H1 (cell line): ENCODE measurements at regions not wholly inside any gene's neighbourhood (a gene's known extent, or its start where the extent isn't known, plus 50 kb on each side); places are given as distances from the start of the nearest gene placed in this dataset.

Experiments used
- CTCF ChIA-PET: fragments of 300-600 bp; sonication (Branson Sonifier 250); formaldehyde crosslinking; loops from one replicate; lab custom pipeline; 2021; ENCODE audit not compliant: partially characterized antibody; lab: Charles Lee
- POLR2A ChIA-PET: fragments of 300-600 bp; sonication (Branson Sonifier 250); formaldehyde crosslinking; loops from one replicate; lab custom pipeline; 2021; ENCODE audit warnings: inconsistent platforms; ENCODE audit not compliant: partially characterized antibody; lab: Charles Lee
- DNase-seq, 2 experiments: peaks; one replicate each; pipeline versions ENCODE4 v3.0.0 to v3.0.0-alpha.2; 2010 to 2022; ENCODE audit warnings: low spot score in 2 of 2, low read depth in 1 of 2, mixed read lengths in 1 of 2
- FAIRE-seq: peaks from 2 replicates; lab custom pipeline; 2011; peaks lifted over from hg19 to GRCh38; lab: Jason Lieb, UNC
- H2AFZ ChIP-seq: 2 replicates; pipeline ENCODE4 v1.8.1; 2012; ENCODE audit warnings: low read length, inconsistent platforms
- H2AK5ac ChIP-seq: 2 replicates; pipeline ENCODE4 v1.6.1; 2013; ENCODE audit warnings: low read depth, low read length
- H2BK120ac ChIP-seq: replicated peaks from 2 replicates; pipeline ENCODE3; 2013; ENCODE audit warnings: low read depth, low read length, inconsistent platforms
- H2BK12ac ChIP-seq: 2 replicates; pipeline ENCODE4 v1.6.1; 2013; ENCODE audit warnings: low read depth, low read length
- H2BK15ac ChIP-seq: 2 replicates; pipeline ENCODE4 v1.6.1; 2013; ENCODE audit warnings: low read length
- H2BK20ac ChIP-seq: 2 replicates; pipeline ENCODE4 v1.6.1; 2013; ENCODE audit warnings: low read length
- H2BK5ac ChIP-seq: 2 replicates; pipeline ENCODE4 v1.6.1; 2013; ENCODE audit warnings: low read depth, low read length
- H3K14ac ChIP-seq: 2 replicates; pipeline ENCODE4 v1.6.1; 2013; ENCODE audit warnings: inconsistent platforms; ENCODE audit not compliant: insufficient read length
- H3K18ac ChIP-seq: 2 replicates; pipeline ENCODE4 v1.6.1; 2013; ENCODE audit warnings: low read length; ENCODE audit errors: extremely low read depth
- H3K23ac ChIP-seq: 2 replicates; pipeline ENCODE4 v1.6.1; 2013; ENCODE audit warnings: inconsistent platforms; ENCODE audit not compliant: insufficient read length
- H3K23me2 ChIP-seq: 2 replicates; pipeline ENCODE4 v1.6.1; 2013; ENCODE audit warnings: low read depth, low read length
- H3K27ac ChIP-seq: 2 replicates; pipeline ENCODE4 v1.6.1; 2011; ENCODE audit warnings: low read depth, low read length, inconsistent platforms
- H3K27me3 ChIP-seq, 4 experiments: replicated peaks in 1 of 4; 1 replicate in 1 of 4; 2 replicates in 3 of 4; pipeline versions ENCODE4 v1.6.1 to v1.8.1; 2011 to 2013; ENCODE audit warnings: low read length in 3 of 4, mild to moderate bottlenecking in 3 of 4, inconsistent platforms in 2 of 4, mixed read lengths in 2 of 4, moderate library complexity in 1 of 4; ENCODE audit not compliant: control insufficient read depth in 3 of 4, insufficient read depth in 3 of 4; ENCODE audit errors: extremely low read depth in 1 of 4
- H3K36me3 ChIP-seq, 4 experiments: 2 replicates each; pipeline versions ENCODE4 v1.6.1 to v1.8.1; 2011 to 2013; ENCODE audit warnings: mild to moderate bottlenecking in 4 of 4, low read length in 3 of 4, moderate library complexity in 2 of 4, control low read depth in 1 of 4, inconsistent platforms in 1 of 4; ENCODE audit not compliant: insufficient read depth in 4 of 4, control insufficient read depth in 2 of 4
- H3K4ac ChIP-seq: replicated peaks from 2 replicates; pipeline ENCODE3; 2013; ENCODE audit warnings: low read length, low read depth, mixed read lengths, inconsistent platforms; ENCODE audit not compliant: insufficient read length
- H3K4me1 ChIP-seq, 4 experiments: replicated peaks in 1 of 4; 1 replicate in 1 of 4; 2 replicates in 3 of 4; pipeline versions ENCODE4 v1.6.1 to v1.8.1; 2011 to 2013; ENCODE audit warnings: low read length in 3 of 4, inconsistent platforms in 2 of 4, mixed read lengths in 1 of 4; ENCODE audit not compliant: insufficient read depth in 4 of 4, control insufficient read depth in 3 of 4
- H3K4me2 ChIP-seq, 2 experiments: 2 replicates each; pipeline versions ENCODE4 v1.6.1 to v1.8.1; 2011 to 2013; ENCODE audit warnings: low read depth in 2 of 2, low read length in 2 of 2, control low read depth in 1 of 2, inconsistent platforms in 1 of 2, mild to moderate bottlenecking in 1 of 2; ENCODE audit not compliant: insufficient read depth in 1 of 2
- H3K4me3 ChIP-seq, 4 experiments: fragments of 200-600, 300-600 bp in 1 of 4; sonication (generic), shearing (Covaris generic), sonication (Bioruptor Twin) in 1 of 4; 2 replicates each; pipeline versions ENCODE4 v1.5.1 to v1.8.1; 2011 to 2016; ENCODE audit warnings: low read length in 4 of 4, low read depth in 3 of 4, control low read depth in 2 of 4, inconsistent platforms in 2 of 4, mild to moderate bottlenecking in 2 of 4, mixed read lengths in 1 of 4, moderate library complexity in 1 of 4; ENCODE audit not compliant: insufficient read depth in 2 of 4; ENCODE audit errors: extremely low read depth in 1 of 4
- H3K56ac ChIP-seq: replicated peaks from 2 replicates; pipeline ENCODE3; 2013; ENCODE audit warnings: low read depth, mild to moderate bottlenecking, mixed read lengths, low read length, inconsistent platforms; ENCODE audit not compliant: insufficient read length
- H3K79me1 ChIP-seq: 2 replicates; pipeline ENCODE4 v1.6.1; 2013; ENCODE audit warnings: low read depth, low read length, control low read depth
- H3K79me2 ChIP-seq, 2 experiments: 2 replicates each; pipeline versions ENCODE4 v1.6.1 to v1.8.1; 2012 to 2013; ENCODE audit warnings: low read length in 2 of 2, mild to moderate bottlenecking in 2 of 2, inconsistent platforms in 1 of 2; ENCODE audit not compliant: insufficient read depth in 2 of 2, control insufficient read depth in 1 of 2
- H3K9ac ChIP-seq, 4 experiments: replicated peaks in 1 of 4; 1 replicate in 1 of 4; 2 replicates in 3 of 4; pipeline versions ENCODE4 v1.6.1 to v1.8.1; 2011 to 2013; ENCODE audit warnings: low read depth in 3 of 4, low read length in 3 of 4, control low read depth in 2 of 4, mild to moderate bottlenecking in 2 of 4, moderate library complexity in 2 of 4, inconsistent platforms in 1 of 4; ENCODE audit errors: extremely low read depth in 1 of 4
- H3K9me3 ChIP-seq, 2 experiments: 2 replicates each; pipeline versions ENCODE4 v1.6.1 to v1.8.1; 2012 to 2013; ENCODE audit warnings: mild to moderate bottlenecking in 2 of 2, moderate library complexity in 2 of 2, control low read depth in 1 of 2, inconsistent platforms in 1 of 2, low read depth in 1 of 2, low read length in 1 of 2, mixed read lengths in 1 of 2; ENCODE audit not compliant: insufficient read depth in 2 of 2
- H4K20me1 ChIP-seq, 2 experiments: replicated peaks in 1 of 2; 2 replicates each; pipeline versions ENCODE3 to v1.8.1; 2011 to 2013; ENCODE audit warnings: inconsistent platforms in 2 of 2, low read length in 2 of 2, mild to moderate bottlenecking in 1 of 2; ENCODE audit not compliant: insufficient read depth in 2 of 2, control insufficient read depth in 1 of 2
- H4K5ac ChIP-seq: 2 replicates; pipeline ENCODE4 v1.6.1; 2013; ENCODE audit warnings: low read length, low read depth, mixed read lengths, inconsistent platforms; ENCODE audit not compliant: insufficient read length
- H4K8ac ChIP-seq: 2 replicates; pipeline ENCODE4 v1.8.0; 2013; ENCODE audit warnings: mild to moderate bottlenecking, moderate library complexity, low read length, inconsistent platforms; ENCODE audit not compliant: insufficient read depth; ENCODE audit errors: extremely low read depth
- H4K91ac ChIP-seq: replicated peaks from 2 replicates; pipeline ENCODE3; 2013; ENCODE audit warnings: low read length, mixed read lengths, inconsistent platforms; ENCODE audit not compliant: insufficient read length
- HDAC6 ChIP-seq: IDR thresholded peaks from one replicate; pipeline ENCODE4 v1.7.1; 2012; ENCODE audit warnings: low read depth, mild to moderate bottlenecking, inconsistent platforms, low read length, moderate library complexity
- NANOG ChIP-seq: IDR thresholded peaks from 2 replicates; pipeline ENCODE4 v1.6.1; 2011; ENCODE audit warnings: low read length, low read depth, mild to moderate bottlenecking, inconsistent platforms; ENCODE audit not compliant: insufficient read depth, poor library complexity, severe bottlenecking
- PHF8 ChIP-seq: fragments of 200-600 bp; sonication (generic); conservative IDR thresholded peaks from 2 replicates; pipeline ENCODE4 v1.7.1; 2012; ENCODE audit warnings: low read depth, mild to moderate bottlenecking, inconsistent platforms, low read length, moderate library complexity
- RXRA ChIP-seq: IDR thresholded peaks from 2 replicates; pipeline ENCODE4 v1.6.1; 2011; ENCODE audit warnings: low read depth, mild to moderate bottlenecking, low read length, moderate library complexity; ENCODE audit not compliant: insufficient read depth

GRCh38 chr1:118325550-118326225 lies 140.7 kb upstream of the SPAG17 start:
- Histone ChIP-seq H3K4me2 (no peak overlapping the region), H2BK5ac (no peak overlapping the region), H3K79me1 (no peaks in the 10 kb centered on the region), H3K27me3 (no peaks in the 10 kb centered on the region), H2AFZ (no peak overlapping the region), H3K23me2 (no peaks in the 10 kb centered on the region), H3K79me2 (no peaks in the 10 kb centered on the region), H3K9ac (no peak overlapping the region), H3K23ac (no peak overlapping the region), H2BK12ac (no peak overlapping the region), H2AK5ac (no peak overlapping the region), H2BK120ac (no peak overlapping the region), H4K5ac (no peak overlapping the region), H4K20me1 (no peaks in the 10 kb centered on the region), H4K8ac (no peak overlapping the region), H3K4me1 (no peaks in the 10 kb centered on the region), H3K18ac (no peak overlapping the region), H3K9me3 (no peaks in the 10 kb centered on the region), H3K4me3 (no peak overlapping the region), H3K27ac (no peak overlapping the region), H3K14ac (no peak overlapping the region), H3K4ac (no peak overlapping the region), H3K36me3 (no peaks in the 10 kb centered on the region), H3K56ac (no peak overlapping the region), H2BK20ac (no peak overlapping the region), H4K91ac (no peak overlapping the region), H2BK15ac (no peak overlapping the region)
- ChIA-PET CTCF (no interaction called here), POLR2A (no interaction called here)
- TF ChIP-seq NANOG, result no peak
- TF ChIP-seq HDAC6, result no peak
- TF ChIP-seq PHF8, result no peak
- no peak for TF ChIP-seq RXRA
- no peak for DNase-seq
- no peak for FAIRE-seq
